ENCODE measurements at regions not wholly inside any gene's neighbourhood (a gene's known extent, or its start where the extent isn't known, plus 50 kb on each side); places are given as distances from the start of the nearest gene placed in this dataset.
"Not testable (repeated sequence)": the region's sequence is repeated elsewhere in the genome, so short reads cannot be mapped to it uniquely, and the experiment has no call there.

- TF ChIP-seq Cebpa-rat (IDR thresholded peaks at IDR 0.05): no peak
- no peak overlapping the region for H3K9ac ChIP-seq
- no peak overlapping the region for H3K4me2 ChIP-seq
- H3K36me3 ChIP-seq: no peaks in the 10 kb centered on the region
- H4K20me1 ChIP-seq: no peaks in the 10 kb centered on the region
- no peaks in the 10 kb centered on the region for H3K4me1 ChIP-seq
- H3K27ac ChIP-seq: no peak overlapping the region
- no peaks in the 10 kb centered on the region for H3K9me3 ChIP-seq
- H3K4me3 ChIP-seq: no peak overlapping the region
- no peaks in the 10 kb centered on the region for H3K27me3 ChIP-seq
Observed at GRCh38 chr5:18772475-18772874, 1138.2 kb downstream of the TAF11L14 start.

GRCh38 chr5:18778225-18778624 lies 1144.0 kb downstream of the TAF11L14 start:
- no peaks in the 10 kb centered on the region for H3K27me3 ChIP-seq

GRCh38 chr5:18789218-18789998 lies 1155.1 kb downstream of the TAF11L14 start:
- Histone ChIP-seq H3K4me1 (no peaks in the 10 kb centered on the region), H3K9ac (no peak overlapping the region), H3K36me3 (no peaks in the 10 kb centered on the region), H3K4me2 (no peak overlapping the region), H3K27ac (no peak overlapping the region), H4K20me1 (no peaks in the 10 kb centered on the region), H3K4me3 (no peak overlapping the region), H3K27me3 (no peaks in the 10 kb centered on the region), H3K9me3 (0 out of 2 replicates have a peak, but pooled peaks cover 3% of the 10 kb centered on the region)
- no peak for TF ChIP-seq Cebpa-rat (IDR thresholded peaks at IDR 0.05)

More at GRCh38 chr5:18778225-18778624, 1144.0 kb downstream of the TAF11L14 start:
- H3K27ac ChIP-seq: no peak overlapping the region
- H3K4me1 ChIP-seq: no peaks in the 10 kb centered on the region
- TF ChIP-seq Cebpa-rat (IDR thresholded peaks at IDR 0.05): no peak
- no peak overlapping the region for H3K4me3 ChIP-seq
- H3K36me3 ChIP-seq: no peaks in the 10 kb centered on the region
- no peaks in the 10 kb centered on the region for H3K9me3 ChIP-seq
- H3K4me2 ChIP-seq: no peak overlapping the region
- H3K9ac ChIP-seq: no peak overlapping the region
- H4K20me1 ChIP-seq: no peaks in the 10 kb centered on the region

GRCh38 chr5:18792145-18792544 lies 1157.9 kb downstream of the TAF11L14 start:
- H3K9me3 ChIP-seq: 0 out of 2 replicates have a peak, but pooled peaks cover 3% of the 10 kb centered on the region
- no peak overlapping the region for H3K27ac ChIP-seq
- no peaks in the 10 kb centered on the region for H3K36me3 ChIP-seq
- H3K4me3 ChIP-seq: no peak overlapping the region
- H4K20me1 ChIP-seq: no peaks in the 10 kb centered on the region
- H3K27me3 ChIP-seq: no peaks in the 10 kb centered on the region
- no peak for TF ChIP-seq Cebpa-rat (IDR thresholded peaks at IDR 0.05)
- H3K4me1 ChIP-seq: no peaks in the 10 kb centered on the region
- H3K4me2 ChIP-seq: no peak overlapping the region
- no peak overlapping the region for H3K9ac ChIP-seq

- TF ChIP-seq Cebpa-rat (IDR thresholded peaks at IDR 0.05): no peak
- Histone ChIP-seq H3K9ac (no peak overlapping the region), H3K27ac (no peak overlapping the region), H3K9me3 (0 out of 2 replicates have a peak, but pooled peaks cover 3% of the 10 kb centered on the region), H3K4me3 (no peak overlapping the region), H3K36me3 (no peaks in the 10 kb centered on the region), H3K4me2 (no peak overlapping the region), H3K4me1 (no peaks in the 10 kb centered on the region), H4K20me1 (no peaks in the 10 kb centered on the region), H3K27me3 (no peaks in the 10 kb centered on the region)
Observed at GRCh38 chr5:18797222-18797621, 1163.0 kb downstream of the TAF11L14 start.

- Histone ChIP-seq H3K27ac (no peak overlapping the region), H3K4me2 (no peak overlapping the region), H3K27me3 (no peaks in the 10 kb centered on the region), H3K9me3 (no peaks in the 10 kb centered on the region), H3K4me3 (no peak overlapping the region), H3K4me1 (no peaks in the 10 kb centered on the region), H3K36me3 (no peaks in the 10 kb centered on the region), H3K9ac (no peak overlapping the region), H4K20me1 (no peaks in the 10 kb centered on the region)
- no peak for TF ChIP-seq Cebpa-rat (IDR thresholded peaks at IDR 0.05)
Observed at GRCh38 chr5:18798058-18798457, 1163.8 kb downstream of the TAF11L14 start.

- no peak overlapping the region for H3K4me3 ChIP-seq
- no peaks in the 10 kb centered on the region for H3K9me3 ChIP-seq
- H3K27me3 ChIP-seq: no peaks in the 10 kb centered on the region
- no peak overlapping the region for H3K4me2 ChIP-seq
- H3K36me3 ChIP-seq: no peaks in the 10 kb centered on the region
- H4K20me1 ChIP-seq: no peaks in the 10 kb centered on the region
- no peak overlapping the region for H3K27ac ChIP-seq
- no peak for TF ChIP-seq Cebpa-rat (IDR thresholded peaks at IDR 0.05)
- H3K4me1 ChIP-seq: no peaks in the 10 kb centered on the region
- H3K9ac ChIP-seq: no peak overlapping the region
Observed at GRCh38 chr5:18799482-18800128, 1165.3 kb downstream of the TAF11L14 start.

GRCh38 chr5:18800293-18801025 lies 1166.2 kb downstream of the TAF11L14 start:
- Histone ChIP-seq H3K36me3 (no peaks in the 10 kb centered on the region), H3K4me3 (no peak overlapping the region), H3K9ac (no peak overlapping the region), H3K9me3 (no peaks in the 10 kb centered on the region), H3K27ac (no peak overlapping the region), H3K4me2 (no peak overlapping the region), H3K4me1 (no peaks in the 10 kb centered on the region), H3K27me3 (no peaks in the 10 kb centered on the region), H4K20me1 (no peaks in the 10 kb centered on the region)
- no peak for TF ChIP-seq Cebpa-rat (IDR thresholded peaks at IDR 0.05)

GRCh38 chr5:18801413-18801812 lies 1167.2 kb downstream of the TAF11L14 start:
- not testable (repeated sequence) for H3K36me3 ChIP-seq, H3K4me1 ChIP-seq, H3K9me3 ChIP-seq, H3K27me3 ChIP-seq, H3K9ac ChIP-seq, H3K4me3 ChIP-seq, H3K27ac ChIP-seq, H3K4me2 ChIP-seq, H4K20me1 ChIP-seq

GRCh38 chr5:18802336-18802735 lies 1168.1 kb downstream of the TAF11L14 start:
- TF ChIP-seq Cebpa-rat (IDR thresholded peaks at IDR 0.05): no peak
- Histone ChIP-seq H3K27ac (no peak overlapping the region), H4K20me1 (no peaks in the 10 kb centered on the region), H3K9me3 (no peaks in the 10 kb centered on the region), H3K9ac (no peak overlapping the region), H3K27me3 (no peaks in the 10 kb centered on the region), H3K4me3 (no peak overlapping the region), H3K4me2 (no peak overlapping the region), H3K4me1 (no peaks in the 10 kb centered on the region), H3K36me3 (no peaks in the 10 kb centered on the region)

Data from BLaER1 (cell line).